Ishikawa (cell line): ENCODE measurements at regions not wholly inside any gene's neighbourhood (a gene's known extent, or its start where the extent isn't known, plus 50 kb on each side); places are given as distances from the start of the nearest gene placed in this dataset.

Experiments
- EGR1 ChIP-seq: IDR thresholded peaks from 2 replicates; pipeline ENCODE4 v1.6.1; 2012
- EP300 ChIP-seq: IDR thresholded peaks from 2 replicates; pipeline ENCODE4 v1.6.1; 2012; ENCODE audit warnings: borderline replicate concordance
- FOXM1 ChIP-seq: IDR thresholded peaks from 2 replicates; pipeline ENCODE4 v1.6.1; 2012; ENCODE audit warnings: low read depth, borderline replicate concordance
- MAX ChIP-seq: IDR thresholded peaks from 2 replicates; pipeline ENCODE4 v1.6.1; 2012
- RAD21 ChIP-seq: IDR thresholded peaks from 2 replicates; pipeline ENCODE4 v1.6.1; 2012; ENCODE audit warnings: low read depth
- REST ChIP-seq: IDR thresholded peaks from 2 replicates; pipeline ENCODE4 v1.6.1; 2012; ENCODE audit warnings: low read depth, mild to moderate bottlenecking
- TAF1 ChIP-seq: IDR thresholded peaks from 2 replicates; pipeline ENCODE4 v1.6.1; 2012; ENCODE audit warnings: low read depth, mild to moderate bottlenecking
- USF1 ChIP-seq: IDR thresholded peaks from 2 replicates; pipeline ENCODE4 v1.6.1; 2012
- YY1 ChIP-seq: IDR thresholded peaks from 2 replicates; pipeline ENCODE4 v1.6.1; 2012; ENCODE audit warnings: low read depth

- TF ChIP-seq MAX = no peak
- no peak for TF ChIP-seq RAD21
- TF ChIP-seq REST = no peak
- TF ChIP-seq YY1 = no peak
- no peak for TF ChIP-seq EGR1
- TF ChIP-seq FOXM1 = no peak
- no peak for TF ChIP-seq USF1
- no peak for TF ChIP-seq EP300
- no peak for TF ChIP-seq TAF1
Measured at GRCh38 chr17:409308-409847, 56.8 kb upstream of the RPH3AL start.
